ENCODE measurements at regions not wholly inside any gene's neighbourhood (a gene's known extent, or its start where the extent isn't known, plus 50 kb on each side); places are given as distances from the start of the nearest gene placed in this dataset.

DNA sequence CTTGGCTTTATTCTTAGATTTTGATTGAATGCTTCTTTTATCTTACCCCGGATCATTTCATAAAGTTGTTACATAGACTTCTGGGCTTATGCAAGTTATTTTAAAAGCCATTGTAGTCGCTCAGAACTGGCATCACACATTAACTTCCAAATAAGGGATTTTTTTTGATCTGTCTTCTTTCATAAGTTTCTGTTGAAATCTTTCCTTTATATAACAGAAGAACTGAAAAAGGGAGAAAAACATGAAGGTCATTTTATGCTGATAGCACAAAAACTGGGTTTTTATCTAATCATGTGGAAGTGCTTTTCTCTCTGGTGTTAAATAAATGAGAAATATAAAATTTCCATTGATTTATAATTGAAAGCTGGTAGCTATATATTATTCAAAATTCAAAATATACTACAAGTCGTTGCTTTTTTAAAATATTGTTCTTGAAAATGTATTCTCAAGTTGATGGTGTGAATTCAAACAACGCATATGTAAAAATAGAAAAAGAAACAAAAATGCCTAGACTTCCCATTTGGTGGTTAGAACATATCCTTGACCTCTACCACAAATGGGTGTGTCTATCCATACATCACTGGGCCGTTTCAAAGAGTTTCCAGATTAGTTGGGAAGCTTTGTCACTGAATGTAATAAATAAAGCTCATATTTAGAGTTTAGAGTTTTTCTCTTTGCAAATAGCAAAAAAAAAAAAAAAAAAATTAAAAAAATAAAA, 258.3 kb upstream of the ZPLD1 start:
- Mint-ChIP-seq H3K27ac (ENCODE audit: unreplicated experiment) (no peak overlapping the region), H3K4me3 (no peak overlapping the region), H3K36me3 (ENCODE audit: low read depth) (no peaks in the 10 kb centered on the region), H3K27me3 (ENCODE audit: low read depth) (no peaks in the 10 kb centered on the region), H3K9me3 (no peaks in the 10 kb centered on the region), H3K4me1 (no peaks in the 10 kb centered on the region)
- no peak for DNase-seq (ENCODE audit: low read depth, low spot score)
- TF ChIP-seq, protein P1, sequence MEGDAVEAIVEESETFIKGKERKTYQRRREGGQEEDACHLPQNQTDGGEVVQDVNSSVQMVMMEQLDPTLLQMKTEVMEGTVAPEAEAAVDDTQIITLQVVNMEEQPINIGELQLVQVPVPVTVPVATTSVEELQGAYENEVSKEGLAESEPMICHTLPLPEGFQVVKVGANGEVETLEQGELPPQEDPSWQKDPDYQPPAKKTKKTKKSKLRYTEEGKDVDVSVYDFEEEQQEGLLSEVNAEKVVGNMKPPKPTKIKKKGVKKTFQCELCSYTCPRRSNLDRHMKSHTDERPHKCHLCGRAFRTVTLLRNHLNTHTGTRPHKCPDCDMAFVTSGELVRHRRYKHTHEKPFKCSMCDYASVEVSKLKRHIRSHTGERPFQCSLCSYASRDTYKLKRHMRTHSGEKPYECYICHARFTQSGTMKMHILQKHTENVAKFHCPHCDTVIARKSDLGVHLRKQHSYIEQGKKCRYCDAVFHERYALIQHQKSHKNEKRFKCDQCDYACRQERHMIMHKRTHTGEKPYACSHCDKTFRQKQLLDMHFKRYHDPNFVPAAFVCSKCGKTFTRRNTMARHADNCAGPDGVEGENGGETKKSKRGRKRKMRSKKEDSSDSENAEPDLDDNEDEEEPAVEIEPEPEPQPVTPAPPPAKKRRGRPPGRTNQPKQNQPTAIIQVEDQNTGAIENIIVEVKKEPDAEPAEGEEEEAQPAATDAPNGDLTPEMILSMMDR (conservative IDR thresholded peaks at IDR 0.05), result no peak

DNA sequence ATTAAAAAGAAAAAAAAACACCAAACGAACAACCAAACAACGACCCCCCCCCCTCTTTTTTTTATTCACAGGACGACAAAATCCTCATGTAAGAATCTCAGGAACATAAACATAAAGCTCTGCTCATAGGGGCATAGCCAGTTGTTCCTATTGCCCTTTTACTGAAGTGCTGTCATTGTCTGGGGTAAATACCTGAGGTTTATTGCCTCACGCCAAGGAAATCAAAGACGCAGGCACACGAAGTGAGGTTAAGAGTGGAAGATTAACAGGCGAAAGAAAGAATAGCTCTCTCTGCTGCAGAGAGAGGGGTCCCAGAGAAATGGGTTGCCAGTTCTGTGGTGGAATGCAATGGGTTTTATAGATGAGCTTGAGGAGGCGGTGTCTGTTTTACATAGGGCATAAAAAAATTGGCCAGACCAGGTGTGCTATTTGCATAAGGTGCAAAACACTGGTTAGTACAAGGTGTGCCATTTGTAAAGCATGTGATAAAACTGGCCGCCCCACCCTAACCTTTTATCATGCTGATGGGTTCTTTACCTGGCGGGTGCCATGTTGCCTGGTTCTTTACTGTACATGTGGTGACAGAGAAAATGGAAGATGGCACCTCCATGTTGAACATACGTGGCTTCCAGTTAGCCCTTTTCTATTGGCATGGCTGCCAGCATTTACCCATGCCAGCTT, 257.6 kb upstream of the ZPLD1 start:
- TF ChIP-seq, protein P1 (conservative IDR thresholded peaks at IDR 0.05), result no peak
- Mint-ChIP-seq H3K9me3 (no peaks in the 10 kb centered on the region), H3K27me3 (ENCODE audit: low read depth) (no peaks in the 10 kb centered on the region), H3K4me3 (no peak overlapping the region), H3K36me3 (ENCODE audit: low read depth) (no peaks in the 10 kb centered on the region), H3K4me1 (no peaks in the 10 kb centered on the region), H3K27ac (ENCODE audit: unreplicated experiment) (no peak overlapping the region)
- DNase-seq (ENCODE audit: low read depth, low spot score), result no peak

DNA sequence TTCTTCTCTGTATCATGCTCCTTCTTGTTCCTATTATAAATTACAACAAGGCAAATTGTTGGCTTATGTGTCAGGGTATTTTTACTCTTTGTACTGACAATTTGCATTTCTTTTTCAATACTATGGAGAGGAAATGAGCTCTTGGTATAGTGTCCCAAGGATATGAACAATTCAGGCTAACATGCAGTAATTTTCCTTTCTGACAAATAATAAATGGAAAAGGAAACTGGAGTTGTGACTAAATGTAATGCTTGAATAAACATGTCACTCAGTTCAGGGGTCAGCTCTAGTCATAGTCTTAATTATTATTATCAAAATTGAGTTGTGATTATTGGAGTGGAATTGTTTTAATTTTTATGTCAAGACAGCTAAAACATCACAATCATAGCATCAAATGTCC, 256.0 kb upstream of the ZPLD1 start:
- no peaks in the 10 kb centered on the region for H3K9me3 Mint-ChIP-seq
- H3K4me3 Mint-ChIP-seq, result no peak overlapping the region
- H3K4me1 Mint-ChIP-seq, result peaks cover 6% of the 10 kb centered on the region
- no peaks in the 10 kb centered on the region for H3K27me3 Mint-ChIP-seq (ENCODE audit: low read depth)
- DNase-seq (ENCODE audit: low read depth, low spot score), result no peak
- no peak overlapping the region for H3K27ac Mint-ChIP-seq (ENCODE audit: unreplicated experiment)
- H3K36me3 Mint-ChIP-seq (ENCODE audit: low read depth), result no peaks in the 10 kb centered on the region
- TF ChIP-seq, protein P1 (conservative IDR thresholded peaks at IDR 0.05), result no peak

DNA sequence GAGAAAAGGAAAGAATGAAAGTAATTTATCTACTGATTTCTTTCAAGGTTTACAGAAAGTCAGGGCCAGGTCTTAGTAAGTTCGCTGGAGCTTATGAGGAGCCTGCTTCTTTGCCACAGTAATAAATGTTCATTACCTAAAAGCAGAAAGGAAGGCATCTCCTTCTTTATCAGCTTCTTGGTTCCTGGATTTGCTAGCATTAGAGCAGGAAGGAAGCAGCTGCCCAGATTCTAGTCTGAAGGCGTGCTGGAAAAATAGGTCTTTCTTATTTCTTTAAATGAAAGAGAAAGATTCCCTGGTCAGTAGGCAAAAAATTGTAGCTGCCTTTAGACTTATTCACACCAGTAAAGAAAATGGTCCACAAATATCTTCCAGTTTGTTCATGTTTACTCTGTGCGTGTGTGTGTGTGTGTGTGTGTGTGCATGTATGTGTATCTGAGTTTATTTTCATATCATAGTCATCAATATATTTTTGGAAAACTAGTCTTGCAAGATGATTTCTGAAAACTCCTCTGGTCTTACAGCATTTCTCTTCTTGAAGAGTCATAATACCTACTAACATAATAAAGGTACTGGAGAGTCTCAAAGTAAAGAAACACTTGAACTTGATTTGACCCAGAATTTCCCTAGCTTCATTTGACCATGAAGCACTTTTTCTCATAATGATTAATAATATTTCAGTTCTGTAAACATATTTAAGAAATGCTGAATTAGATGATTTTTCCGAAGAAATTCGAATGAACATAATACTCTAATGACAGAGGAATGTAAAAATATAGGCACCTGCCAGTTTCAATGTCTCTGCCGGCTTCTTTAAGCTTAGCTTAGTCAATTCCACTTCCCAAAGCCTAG, 255.3 kb upstream of the ZPLD1 start:
- no peak overlapping the region for H3K27ac Mint-ChIP-seq (ENCODE audit: unreplicated experiment)
- no peaks in the 10 kb centered on the region for H3K9me3 Mint-ChIP-seq
- TF ChIP-seq, protein P1 (conservative IDR thresholded peaks at IDR 0.05), result no peak
- H3K4me1 Mint-ChIP-seq, result peaks cover 10% of the 10 kb centered on the region
- no peak for DNase-seq (ENCODE audit: low read depth, low spot score)
- H3K4me3 Mint-ChIP-seq, result no peak overlapping the region
- no peaks in the 10 kb centered on the region for H3K36me3 Mint-ChIP-seq (ENCODE audit: low read depth)
- no peaks in the 10 kb centered on the region for H3K27me3 Mint-ChIP-seq (ENCODE audit: low read depth)

DNA sequence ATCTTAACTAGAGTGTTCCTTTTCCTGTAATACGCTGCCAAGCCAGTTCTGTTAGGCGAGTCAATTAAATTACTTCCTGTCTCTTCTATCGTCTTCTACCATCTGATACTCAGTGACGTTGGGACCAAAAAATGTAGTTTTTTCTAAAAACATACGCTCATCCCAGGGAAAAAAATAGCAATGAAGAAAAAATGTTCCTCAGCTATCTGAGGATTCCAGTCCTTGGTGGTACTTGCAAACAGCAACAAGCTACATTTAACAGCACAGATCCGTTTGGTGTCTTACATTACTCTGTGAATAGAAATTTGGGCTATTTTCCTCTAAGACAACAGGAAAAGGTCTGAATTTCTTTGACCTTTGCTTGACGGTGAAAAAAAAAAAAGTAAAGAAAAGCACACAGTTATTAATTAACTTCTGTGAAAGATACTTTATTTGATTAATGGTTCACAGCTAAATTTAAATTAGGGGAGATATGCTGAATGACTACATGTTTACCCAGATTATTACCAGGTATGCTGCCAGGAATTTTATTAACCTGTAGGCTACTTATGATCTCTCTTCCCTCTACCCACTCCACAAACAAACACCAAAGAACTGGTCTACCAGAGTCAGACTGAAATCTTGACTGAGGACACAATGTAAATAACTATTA, 254.4 kb upstream of the ZPLD1 start:
- H3K36me3 Mint-ChIP-seq (ENCODE audit: low read depth), result no peaks in the 10 kb centered on the region
- H3K27me3 Mint-ChIP-seq (ENCODE audit: low read depth), result no peaks in the 10 kb centered on the region
- H3K4me1 Mint-ChIP-seq, result peaks cover 10% of the 10 kb centered on the region
- DNase-seq (ENCODE audit: low read depth, low spot score), result no peak
- no peak overlapping the region for H3K4me3 Mint-ChIP-seq
- no peaks in the 10 kb centered on the region for H3K9me3 Mint-ChIP-seq
- no peak overlapping the region for H3K27ac Mint-ChIP-seq (ENCODE audit: unreplicated experiment)
- TF ChIP-seq, protein P1 (conservative IDR thresholded peaks at IDR 0.05), result no peak

Data from neural crest cell (in vitro differentiated cells).